ENCODE measurements at regions not wholly inside any gene's neighbourhood (a gene's known extent, or its start where the extent isn't known, plus 50 kb on each side); places are given as distances from the start of the nearest gene placed in this dataset.

DNA sequence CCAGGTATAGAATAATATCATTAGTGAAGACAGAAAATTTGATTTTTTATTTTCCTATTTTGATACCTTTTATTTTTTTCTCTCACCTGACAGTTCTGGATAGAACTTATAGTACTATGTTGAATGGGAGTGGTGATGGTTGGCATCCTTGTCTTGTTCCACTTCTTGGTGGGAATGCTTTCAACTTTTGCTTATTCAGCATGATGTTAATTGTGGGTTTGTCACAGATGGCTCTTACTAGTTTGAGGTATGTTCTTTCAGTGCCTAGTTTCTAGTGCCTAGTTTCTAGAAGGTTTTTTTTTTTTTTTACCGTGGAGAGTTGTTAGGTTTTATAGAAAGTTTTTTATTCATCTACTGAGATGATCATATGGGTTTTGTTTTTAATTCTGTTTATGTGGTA, 516.3 kb upstream of the NOVA1 start:
- no peak for DNase-seq

GRCh38 chr14:27123162-27123561, 525.3 kb upstream of the NOVA1 start:
- DNase-seq: no peak

- no peak for DNase-seq
Observed at GRCh38 chr14:27127838-27128237, 530.0 kb upstream of the NOVA1 start.

DNA sequence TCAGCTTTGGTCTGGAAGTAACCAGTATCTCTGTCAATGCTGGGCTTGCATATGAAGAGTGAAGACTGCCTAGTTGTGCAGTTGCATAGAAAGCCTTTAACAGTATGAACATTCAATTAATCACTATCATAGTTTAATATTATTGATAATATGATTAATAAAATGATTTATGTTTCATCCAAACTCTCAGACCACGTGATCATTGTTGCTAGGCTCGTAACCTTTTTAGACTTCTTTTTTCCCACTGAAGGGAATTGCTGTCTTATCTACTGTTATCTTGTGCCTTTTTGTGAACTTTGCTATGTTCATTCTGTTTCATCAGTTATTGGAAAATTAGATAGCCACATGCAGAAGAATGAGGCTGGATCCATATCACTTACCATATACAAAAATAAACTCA, 536.4 kb upstream of the NOVA1 start:
- no peak for DNase-seq

DNA sequence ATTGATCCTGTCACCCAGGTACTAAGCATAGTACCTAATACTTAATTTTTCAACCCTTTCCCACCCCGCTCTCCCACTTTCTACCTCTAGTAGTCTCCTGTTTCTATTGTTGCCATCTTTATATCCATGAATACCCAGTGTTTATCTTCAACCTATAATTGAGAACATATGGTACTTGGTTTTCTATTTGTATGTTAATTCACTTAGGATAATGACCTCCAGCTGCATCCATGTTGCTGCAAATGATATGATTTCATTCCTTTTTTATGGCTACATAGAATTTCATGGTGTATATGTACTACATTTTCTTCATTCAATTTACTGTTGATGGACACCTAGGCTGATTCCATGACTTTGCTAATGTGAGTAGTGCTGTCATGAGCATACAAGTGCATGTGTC, 547.3 kb upstream of the NOVA1 start:
- DNase-seq: no peak

DNA sequence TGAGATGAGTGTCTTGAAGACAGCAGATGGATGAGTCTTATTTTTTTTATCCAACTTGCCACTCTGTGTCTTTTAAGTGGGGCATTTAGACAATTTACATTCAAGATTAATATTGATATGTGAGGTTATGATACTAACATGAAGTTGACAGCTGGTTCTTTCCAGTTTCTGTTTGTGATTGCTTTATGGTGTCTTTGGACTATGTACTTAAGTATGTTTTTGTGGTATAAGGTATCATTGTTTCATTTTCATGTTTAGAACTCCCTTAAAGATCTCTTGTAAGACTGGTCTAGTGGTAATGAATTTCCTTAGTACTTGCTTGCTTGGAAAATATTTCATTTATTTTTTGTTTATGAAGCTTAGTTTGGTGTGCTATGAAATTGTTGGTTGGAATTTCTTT, 550.3 kb upstream of the NOVA1 start:
- no peak for DNase-seq

DNA sequence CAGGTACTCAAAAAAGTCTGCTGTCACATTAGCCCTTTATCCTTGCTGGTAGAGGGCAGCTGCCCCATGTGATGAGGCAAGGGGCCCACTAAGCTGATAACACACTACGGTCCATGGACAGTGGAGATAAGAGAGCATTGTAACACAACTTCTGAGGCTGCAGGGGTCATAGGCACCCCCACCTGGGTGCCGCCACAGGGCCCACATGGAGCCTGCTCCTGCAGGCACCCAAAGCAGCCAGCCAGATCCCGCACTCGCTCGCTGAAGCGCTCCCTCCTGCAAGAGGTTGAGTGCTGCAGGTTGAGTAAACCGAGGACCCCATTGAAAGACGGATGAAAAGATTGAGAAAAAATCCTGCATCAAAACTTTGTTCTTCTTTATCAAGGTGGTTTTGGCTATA, 566.3 kb upstream of the NOVA1 start:
- DNase-seq: no peak

GRCh38 chr14:27175489-27175888, 577.7 kb upstream of the NOVA1 start:
- DNase-seq: no peak

- no peak for DNase-seq
Observed at GRCh38 chr14:27181333-27181732, 583.5 kb upstream of the NOVA1 start.

DNA sequence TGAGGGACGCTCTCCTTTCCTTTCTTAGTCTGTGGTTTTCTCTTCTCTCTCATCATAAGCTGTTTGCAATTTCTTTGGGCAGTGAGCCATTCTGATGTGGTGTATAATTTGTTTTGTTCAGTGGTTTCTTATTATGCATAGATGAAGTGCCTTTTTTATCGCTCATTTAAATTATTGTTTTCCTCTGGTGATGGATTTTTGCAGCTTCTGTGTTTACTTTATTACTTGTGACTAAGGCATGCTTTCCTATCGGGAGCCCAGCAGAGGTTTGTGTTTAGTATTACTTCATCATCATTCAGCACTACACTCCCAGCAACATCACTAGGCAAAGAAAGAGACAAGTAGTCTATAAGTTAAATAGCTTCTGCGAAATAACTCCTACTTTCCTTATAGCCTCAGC, 586.6 kb upstream of the NOVA1 start:
- DNase-seq: no peak

GRCh38 chr14:27186048-27186447, 588.2 kb upstream of the NOVA1 start:
- no peak for DNase-seq

DNA sequence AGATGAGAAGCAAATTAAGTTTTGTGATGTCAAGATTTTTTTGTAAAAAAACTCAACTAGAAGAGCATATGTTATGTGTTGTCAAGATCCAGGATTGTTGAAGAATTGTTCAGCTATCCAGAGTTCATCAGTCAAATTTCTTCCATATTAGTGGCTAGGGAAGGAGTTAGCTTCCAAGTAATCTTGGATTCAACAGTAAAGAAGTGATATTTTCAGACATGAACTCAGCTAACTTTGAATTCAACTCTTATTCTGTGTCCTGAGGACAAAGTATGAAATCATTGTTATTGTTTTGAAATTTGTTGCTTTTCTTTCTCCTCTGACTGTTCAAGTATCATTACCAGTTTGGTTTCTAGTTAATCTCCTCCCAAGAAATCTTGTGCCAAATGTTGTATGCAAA, 589.3 kb upstream of the NOVA1 start:
- no peak for DNase-seq

DNA sequence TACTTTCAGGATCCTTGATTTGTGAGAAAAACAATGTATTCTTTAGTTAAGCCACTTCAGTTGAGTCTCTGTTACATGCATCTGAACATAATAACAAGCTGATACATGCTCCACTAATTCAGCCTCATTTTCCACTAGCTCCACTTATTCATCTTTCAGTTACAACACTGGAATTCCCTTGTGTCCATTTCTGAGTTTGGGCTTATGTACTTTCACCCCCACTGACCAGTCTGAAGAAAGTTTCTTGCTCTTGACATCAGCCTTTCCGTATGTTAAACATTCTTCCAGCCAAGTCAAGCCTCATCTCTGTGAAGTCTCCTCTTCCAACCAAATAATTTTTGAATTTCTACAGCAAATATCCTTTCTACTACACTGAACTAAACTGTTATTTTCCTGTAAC, 592.5 kb upstream of the NOVA1 start:
- no peak for DNase-seq

GRCh38 chr14:27199272-27199671, 601.4 kb upstream of the NOVA1 start:
- no peak for DNase-seq

DNA sequence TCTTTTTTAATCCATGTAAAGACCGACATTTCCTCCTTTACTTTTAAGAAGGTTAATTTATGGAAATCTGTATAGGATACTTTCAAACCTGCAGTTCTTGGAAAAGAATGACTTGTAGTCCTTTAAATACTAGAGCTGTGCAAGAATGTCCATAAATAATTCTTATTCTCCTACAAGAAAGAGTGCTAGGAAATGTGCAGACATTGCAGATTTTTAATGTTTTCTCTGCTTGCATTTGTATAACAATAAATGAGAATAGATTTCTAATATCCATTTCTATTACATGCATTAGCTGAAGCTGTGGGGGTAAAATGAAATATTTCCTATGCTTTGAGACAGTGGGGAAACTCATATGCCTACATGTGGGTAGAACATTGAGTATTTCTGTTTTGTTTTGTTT, 607.2 kb upstream of the NOVA1 start:
- DNase-seq: no peak

- DNase-seq: no peak
Observed at GRCh38 chr14:27211741-27212140, 613.9 kb upstream of the NOVA1 start.

DNA sequence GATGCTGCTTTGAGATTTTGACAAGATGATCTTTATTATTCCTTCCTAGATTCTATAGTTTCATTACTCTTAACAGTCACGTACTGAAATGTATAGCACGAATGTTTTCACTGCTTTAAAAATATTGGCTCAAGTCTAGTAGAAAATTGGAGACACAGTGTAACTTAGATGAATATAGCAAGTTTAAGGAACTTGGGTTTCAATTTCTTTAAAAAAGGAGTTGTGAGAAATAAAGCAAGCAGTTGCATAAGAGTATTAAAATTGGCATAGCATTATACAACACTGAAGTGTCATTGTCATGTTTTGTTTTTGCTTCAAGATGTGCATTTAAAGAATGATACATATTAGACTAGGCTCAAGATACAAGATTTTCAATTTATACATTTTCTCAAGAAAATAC, 624.8 kb upstream of the NOVA1 start:
- no peak for DNase-seq

GRCh38 chr14:27223906-27224305, 626.1 kb upstream of the NOVA1 start:
- DNase-seq: no peak

GRCh38 chr14:27228053-27228452, 630.2 kb upstream of the NOVA1 start:
- no peak for DNase-seq

DNA sequence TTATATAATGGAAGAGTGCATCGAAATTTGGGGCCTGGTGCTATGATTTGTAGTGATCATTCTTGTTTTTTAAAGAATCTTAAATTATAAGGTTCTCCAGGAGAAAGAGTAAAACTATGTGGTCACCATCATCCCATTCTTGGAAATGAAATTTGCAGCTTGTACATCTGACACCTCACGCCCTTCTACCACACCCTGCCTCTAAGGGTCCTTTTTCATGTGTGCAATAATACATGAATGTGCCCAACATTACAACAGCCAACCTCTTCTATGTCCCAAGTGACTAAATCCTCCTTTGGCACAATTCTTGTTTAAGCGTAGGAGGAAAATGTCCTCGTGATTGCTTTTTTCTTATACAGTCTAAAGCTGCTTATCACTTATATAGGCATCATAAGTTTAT, 636.5 kb upstream of the NOVA1 start:
- DNase-seq: no peak

GRCh38 chr14:27236601-27237000, 638.8 kb upstream of the NOVA1 start:
- no peak for DNase-seq

DNA sequence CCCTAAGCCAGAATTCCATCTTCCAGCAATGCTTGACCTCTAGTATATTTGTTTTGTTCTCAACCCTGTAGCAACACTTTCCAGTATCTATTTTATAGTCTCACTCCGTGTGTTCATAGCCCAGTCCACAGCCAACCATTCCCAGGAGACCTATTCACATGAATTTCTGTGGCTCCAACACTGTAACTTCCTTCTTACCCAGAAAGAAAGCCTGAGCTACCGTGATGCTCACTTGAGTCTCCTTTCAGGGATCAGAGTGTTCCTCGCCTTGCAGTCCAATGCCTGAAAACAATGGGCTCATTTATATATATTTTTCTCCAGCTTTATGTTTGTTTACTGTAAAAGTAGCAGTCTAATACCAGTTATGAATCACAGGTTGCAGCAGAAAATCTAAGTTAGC, 645.0 kb upstream of the NOVA1 start:
- DNase-seq: no peak

GRCh38 chr14:27243365-27243764, 645.5 kb upstream of the NOVA1 start:
- no peak for DNase-seq

GRCh38 chr14:27245947-27246346, 648.1 kb upstream of the NOVA1 start:
- DNase-seq: no peak

DNA sequence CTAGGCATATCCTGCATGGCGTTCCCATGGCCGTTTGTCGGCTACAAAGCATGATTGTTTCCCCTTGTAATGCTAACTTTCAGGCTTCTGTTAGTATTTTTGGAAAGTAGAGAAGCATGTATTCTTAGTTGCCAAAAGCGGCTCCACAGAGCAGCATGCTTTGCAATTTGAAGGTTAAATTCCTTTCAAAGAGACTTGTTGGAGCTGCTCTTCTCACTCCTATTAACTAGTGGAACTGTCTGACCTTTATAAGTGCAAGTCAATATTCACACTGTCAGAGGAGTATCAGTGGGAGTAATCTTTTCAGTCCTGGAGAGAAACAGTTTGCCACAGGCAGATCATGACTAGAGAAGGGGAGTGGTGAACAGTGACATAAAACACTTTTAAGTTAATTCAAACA, 656.1 kb upstream of the NOVA1 start:
- no peak for DNase-seq

DNA sequence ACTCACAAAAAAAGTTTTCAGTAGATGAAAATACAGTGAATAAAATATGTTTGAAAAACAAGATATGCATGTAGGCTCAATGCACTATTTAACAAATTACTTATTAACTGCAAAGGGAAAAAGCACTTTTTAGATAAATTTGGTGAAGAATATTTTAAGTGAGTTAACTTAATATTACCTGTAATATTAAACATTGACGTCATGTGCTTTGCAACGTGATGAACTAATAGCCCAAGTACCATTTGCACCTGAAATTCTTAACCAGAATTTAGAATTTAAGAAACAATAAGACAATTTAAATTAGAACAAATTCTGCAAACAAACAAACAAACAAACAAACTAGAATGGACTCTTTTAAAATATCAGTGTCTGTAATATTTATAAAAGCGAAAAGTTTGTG, 659.0 kb upstream of the NOVA1 start:
- DNase-seq: no peak

All from SHP77 (cell line).